ENCODE measurements at regions not wholly inside any gene's neighbourhood (a gene's known extent, or its start where the extent isn't known, plus 50 kb on each side); places are given as distances from the start of the nearest gene placed in this dataset.

DNA sequence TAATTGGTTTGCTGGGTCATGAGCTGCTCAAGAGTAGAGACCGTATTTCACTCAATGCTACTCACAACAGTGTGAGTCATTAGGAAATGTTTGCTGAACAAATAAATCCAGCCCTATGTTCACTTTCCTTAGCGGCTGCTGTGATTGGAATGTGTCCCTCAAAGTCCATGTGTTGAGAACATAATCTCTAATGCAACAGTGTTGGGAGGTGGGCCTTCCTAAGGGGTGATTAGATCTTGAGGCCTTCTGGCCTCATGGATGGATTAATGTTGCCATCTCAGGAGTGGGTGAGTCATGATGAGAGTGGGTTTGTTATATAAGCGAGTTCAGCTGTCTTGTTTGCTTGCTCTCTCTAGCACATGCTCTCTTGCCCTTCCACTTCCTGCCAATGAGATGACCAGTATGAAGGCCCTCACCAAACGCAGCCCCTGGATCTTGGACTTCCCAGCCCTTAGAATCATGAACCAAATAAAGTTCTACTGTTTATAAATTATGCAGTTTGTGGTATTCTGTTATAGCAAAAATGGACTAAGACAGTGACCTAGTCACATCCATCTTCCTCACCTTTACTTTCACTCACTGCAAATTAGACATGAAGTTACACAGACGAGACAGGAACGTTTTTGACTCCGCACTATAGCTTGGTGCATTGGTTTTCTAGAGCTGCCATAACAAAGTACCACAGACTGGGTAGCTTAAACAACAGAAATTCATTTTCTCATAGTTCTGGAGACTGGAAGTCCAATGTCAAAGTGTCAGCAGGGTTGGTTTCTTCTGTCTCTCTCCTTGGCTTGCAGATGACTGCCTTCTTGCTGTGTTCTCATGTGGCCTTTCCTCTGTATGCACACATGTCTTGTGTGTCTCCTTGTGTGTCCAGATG is 50.9 kb upstream of the FAM169A start:
- no peak for DNase-seq (ENCODE audit: low spot score)
